DMS 273 (cell line): ENCODE measurements at regions not wholly inside any gene's neighbourhood (a gene's known extent, or its start where the extent isn't known, plus 50 kb on each side); places are given as distances from the start of the nearest gene placed in this dataset.

Experiments used
- DNase-seq: peaks from one replicate; lab custom pipeline; 2025; ENCODE audit not compliant: unreplicated experiment; lab: John Stamatoyannopoulos, UW

- DNase-seq, result no peak
Measured at GRCh38 chr6:9428421-9429172, 986.3 kb downstream of the TFAP2A start.

DNA sequence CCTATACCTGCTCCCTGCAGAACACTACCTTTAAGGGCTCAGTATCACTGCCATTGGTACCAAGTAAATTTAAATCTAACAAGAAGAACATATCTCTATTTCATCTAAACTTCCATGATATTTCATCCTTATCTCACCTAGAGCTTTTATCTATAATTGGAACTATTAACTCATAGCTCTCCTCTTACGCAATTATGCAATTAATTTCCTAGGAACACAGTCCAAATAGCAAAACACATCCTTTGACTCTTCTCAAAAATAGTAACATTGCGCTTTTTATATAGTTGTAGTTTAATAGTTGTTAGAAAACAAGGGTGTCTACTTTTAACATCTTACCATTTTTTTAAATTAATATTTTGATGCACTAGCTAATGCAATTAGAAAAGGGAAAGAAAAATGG, 986.8 kb upstream of the SLC35B3 start:
- no peak for DNase-seq

- DNase-seq, result peak; percentile 73
Measured at GRCh38 chr6:9420316-9421015, 985.1 kb upstream of the SLC35B3 start.

DNA sequence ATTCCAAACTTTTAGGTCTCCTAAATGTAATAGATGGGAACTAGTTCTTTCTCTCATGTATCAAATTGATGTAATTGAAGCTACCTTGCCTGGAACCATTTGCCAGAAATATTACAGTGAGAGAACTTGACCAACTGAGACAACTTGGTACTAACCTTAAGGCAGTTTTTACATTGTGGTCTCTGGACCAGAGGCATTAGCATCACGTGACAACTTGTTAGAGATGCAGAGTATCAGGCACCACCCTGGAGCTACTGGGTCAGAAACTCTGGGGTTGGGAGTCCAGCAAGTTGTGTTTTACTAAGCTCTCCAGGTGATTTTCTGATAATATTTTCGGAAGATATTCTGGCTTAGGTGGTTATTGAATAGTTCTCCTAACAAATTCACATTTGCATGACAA, 982.1 kb upstream of the SLC35B3 start:
- DNase-seq, result no peak

DNA sequence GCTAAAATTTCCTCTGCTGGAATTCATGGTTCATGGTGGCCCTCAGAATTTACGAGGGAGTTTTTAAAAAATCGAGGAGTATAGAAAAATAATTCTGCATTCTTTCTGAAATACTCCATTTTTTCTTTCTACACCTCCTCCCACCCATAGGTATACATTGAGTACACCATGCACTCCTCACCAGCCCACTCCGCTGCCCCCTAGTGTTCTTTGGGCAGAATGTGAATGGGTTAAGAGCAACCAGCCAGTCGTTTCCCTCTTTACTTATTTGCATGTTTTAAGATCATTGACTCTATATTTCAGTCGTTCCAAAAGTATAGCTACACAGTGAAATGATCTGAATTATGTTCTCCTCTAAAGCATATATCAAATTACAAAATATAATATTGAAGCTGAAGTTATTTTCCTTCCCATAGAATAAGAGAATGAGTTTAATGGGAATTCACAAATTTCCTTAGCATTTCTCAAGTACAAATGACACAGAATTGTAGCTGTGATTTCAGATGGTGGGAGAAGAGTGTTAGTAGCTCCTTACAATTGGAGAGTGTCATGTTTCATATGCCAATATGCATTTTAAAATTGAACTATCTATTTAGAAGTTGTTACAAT, 977.7 kb upstream of the SLC35B3 start:
- peak; percentile 75 for DNase-seq

DNA sequence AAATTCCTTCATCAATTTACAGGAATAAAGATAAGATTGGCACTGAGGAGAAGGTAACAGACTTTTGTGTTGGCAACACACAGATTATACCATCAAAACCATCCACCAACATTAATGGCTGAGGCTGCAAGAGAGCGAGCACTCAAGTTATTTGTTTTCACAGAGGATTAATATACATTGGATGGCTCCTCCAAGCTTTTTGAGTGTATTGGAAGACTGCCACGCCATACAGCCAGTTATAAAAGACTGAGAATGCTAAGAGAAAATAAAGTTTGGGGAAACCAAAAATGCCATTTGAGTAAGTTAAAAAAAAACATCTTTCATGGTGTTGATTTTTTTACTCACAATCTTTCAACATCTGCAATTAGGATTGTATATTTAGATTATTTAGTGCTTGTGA, 973.8 kb upstream of the SLC35B3 start:
- no peak for DNase-seq

- DNase-seq, result peak; percentile 16
Measured at GRCh38 chr6:9408402-9409117, 973.2 kb upstream of the SLC35B3 start.

DNA sequence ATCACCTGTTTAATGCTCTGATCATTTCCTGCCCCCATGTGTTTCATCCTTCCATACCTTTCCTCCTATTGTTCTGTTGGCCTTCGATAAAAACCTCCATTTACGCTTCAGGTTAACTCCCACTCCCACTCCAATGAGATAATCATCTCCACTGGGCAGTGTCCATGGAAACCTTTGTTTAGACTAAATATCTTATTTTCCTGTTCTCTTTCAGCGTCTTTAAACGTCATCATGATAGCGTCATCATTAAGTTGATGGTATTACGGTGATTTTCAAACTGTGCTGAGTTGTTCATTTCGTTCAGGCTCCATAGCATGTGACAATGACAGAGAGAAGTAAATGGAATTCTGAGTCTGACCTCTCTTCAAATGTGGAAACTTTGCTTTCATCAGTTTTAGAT, 970.5 kb upstream of the SLC35B3 start:
- no peak for DNase-seq

DNA sequence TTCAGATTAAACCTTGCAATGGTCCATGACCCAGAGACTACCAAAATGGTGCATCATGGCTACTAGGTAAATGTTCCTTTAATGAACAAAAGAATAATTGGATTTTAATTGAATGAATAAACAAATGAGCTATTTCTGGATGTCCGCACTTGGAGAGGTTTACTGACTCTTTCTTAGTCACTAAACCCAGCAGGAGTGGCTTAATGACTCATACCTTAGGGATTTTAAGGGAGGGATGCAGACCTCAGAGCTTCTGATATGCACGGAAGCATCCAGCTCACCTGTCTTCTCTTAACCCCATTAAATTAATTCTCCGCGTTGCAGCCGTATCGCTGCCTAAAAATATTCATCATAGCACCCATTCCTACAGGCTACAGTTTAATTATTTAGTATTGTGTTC, 970.0 kb upstream of the SLC35B3 start:
- DNase-seq, result no peak

DNA sequence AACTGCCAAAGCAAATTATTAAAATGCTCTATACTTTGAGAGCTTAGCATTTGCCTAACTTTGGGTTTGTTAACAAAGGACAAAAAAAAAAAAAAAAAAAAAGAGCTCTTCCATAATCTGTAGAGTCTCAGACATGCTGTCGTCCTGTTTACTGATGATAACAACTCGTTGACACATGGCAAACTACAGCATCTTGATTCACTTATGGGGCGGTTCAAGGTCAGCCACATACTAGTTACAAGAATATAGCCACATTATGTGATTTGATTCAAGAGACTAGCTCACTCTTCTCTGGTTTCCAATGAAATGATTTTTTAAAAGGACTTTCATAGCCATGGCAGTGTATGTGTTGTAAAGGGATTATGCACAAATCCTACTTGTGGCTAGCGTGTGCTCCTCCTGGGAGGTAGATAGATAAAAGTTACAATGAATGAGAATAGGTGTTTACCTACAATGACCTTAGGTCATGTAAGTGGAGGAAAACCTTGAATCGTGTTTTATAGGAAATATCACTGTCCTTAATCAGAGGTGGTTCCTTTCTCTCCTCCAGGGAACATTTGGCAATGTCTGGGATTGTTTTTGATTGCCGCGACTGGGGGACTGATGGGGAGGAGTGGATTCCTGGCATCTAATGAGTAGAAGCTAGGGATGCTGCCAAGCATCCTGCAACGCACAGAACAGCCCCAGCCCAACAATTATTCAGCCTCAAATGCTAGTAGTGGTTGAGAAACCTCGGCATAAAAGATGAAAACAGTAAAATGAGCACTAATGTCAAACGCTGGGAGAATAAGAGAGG, 969.2 kb upstream of the SLC35B3 start:
- DNase-seq, result no peak

- no peak for DNase-seq
Measured at GRCh38 chr6:9403736-9404135, 968.4 kb upstream of the SLC35B3 start.

DNA sequence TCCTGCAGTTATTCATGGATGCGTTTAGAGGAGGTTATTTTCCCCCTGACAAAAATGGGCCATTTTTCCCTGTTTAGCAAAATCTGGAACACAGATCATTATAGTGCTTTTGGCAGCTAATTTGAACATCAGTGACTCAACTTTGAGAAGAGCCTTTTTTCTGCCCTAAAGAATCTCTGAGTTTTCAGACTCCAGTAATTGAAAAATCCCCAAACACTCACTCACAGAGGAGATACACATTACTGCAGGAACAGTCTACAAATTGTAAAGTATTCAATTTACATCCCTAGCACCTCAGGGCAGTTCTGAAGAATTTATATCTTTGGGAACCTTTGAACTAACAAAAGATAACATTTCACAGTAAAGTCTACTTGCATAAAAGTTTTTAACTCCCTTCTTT, 966.6 kb upstream of the SLC35B3 start:
- no peak for DNase-seq

- no peak for DNase-seq
Measured at GRCh38 chr6:9399916-9400315, 964.6 kb upstream of the SLC35B3 start.

DNA sequence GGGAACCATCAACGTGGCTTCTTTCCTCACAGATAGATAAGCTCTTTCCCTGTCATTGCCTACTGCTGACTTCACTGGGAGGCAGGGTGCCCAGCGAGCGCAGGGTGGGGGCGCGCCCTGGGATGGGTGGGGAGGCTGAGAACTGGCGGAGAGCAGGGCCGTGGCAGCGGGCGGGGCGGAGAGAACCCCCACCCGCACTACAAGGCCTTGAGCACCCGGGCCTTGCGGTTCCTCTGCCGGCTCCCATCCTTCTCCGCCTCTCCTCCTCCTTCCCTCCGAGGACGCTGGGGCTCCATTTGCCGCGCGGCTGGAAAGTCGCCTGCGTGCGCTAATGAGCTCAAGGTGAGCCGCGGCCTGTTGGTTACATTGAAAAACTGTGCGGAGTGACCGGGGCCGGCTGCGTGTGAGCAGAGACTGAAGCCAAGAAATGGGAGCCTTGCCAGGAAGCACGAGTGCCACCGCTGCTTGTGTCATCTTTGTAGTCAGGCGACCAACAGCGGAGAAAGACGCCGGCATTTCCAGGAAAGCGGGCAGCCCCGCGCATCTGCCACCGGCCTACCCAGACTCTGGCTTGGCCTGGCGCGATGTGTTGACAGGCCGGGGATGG, 963.5 kb upstream of the SLC35B3 start:
- DNase-seq, result peak; percentile 51

DNA sequence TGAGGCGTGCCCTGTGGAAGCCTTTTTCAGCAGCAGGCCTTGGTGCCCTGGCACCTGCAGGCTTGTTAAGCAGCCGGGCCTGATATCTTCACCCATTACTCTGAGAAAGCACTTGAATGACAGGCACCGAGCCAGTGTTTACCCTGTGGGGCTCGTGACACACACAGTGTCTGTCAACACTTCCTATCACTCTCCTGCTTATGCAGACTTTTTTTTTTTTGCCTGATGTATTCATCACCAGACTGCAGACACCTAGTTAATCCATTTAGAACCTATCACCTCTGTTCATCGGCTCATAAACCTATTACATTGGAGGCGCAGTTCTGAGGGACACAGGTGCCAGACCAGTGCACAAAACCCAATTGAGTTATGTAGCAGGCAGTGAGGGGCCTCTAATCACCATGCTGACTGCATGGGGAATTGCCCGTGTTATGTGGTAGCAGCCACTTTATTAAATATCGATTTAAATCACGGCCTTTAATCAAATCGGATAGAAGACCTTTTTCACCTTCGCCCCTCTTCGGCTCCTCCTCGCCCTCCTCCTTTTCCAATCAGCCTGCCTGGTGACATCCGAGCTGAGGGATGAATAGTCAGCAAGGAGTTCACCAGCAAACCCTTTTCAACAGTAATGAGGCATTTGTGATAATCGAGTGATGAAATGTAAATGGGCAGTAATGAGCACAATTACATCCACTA, 962.9 kb upstream of the SLC35B3 start:
- peak; percentile 29 for DNase-seq

- no peak for DNase-seq
Measured at GRCh38 chr6:9388596-9388995, 953.3 kb upstream of the SLC35B3 start.

GRCh38 chr6:9380568-9380967, 945.2 kb upstream of the SLC35B3 start:
- DNase-seq, result no peak

DNA sequence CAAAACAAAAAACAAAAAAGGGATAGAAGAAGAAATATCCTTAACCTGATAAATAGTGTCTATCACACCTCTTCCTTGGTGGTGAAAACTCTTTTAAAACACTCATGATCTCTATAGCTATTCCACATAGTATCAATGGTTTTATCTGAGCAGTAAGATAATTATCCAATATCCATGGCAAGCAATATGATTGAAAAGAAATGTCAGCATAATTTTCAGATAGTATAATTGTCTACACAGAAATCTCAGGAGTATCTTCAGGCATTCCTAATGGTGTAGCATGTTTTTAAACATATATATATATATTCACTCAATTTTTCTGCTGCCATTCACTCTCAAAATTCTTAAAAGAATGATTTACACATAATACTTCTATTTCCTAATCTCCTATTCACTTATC, 938.0 kb upstream of the SLC35B3 start:
- no peak for DNase-seq

GRCh38 chr6:9370480-9370879, 935.1 kb upstream of the SLC35B3 start:
- peak; percentile 31 for DNase-seq

DNA sequence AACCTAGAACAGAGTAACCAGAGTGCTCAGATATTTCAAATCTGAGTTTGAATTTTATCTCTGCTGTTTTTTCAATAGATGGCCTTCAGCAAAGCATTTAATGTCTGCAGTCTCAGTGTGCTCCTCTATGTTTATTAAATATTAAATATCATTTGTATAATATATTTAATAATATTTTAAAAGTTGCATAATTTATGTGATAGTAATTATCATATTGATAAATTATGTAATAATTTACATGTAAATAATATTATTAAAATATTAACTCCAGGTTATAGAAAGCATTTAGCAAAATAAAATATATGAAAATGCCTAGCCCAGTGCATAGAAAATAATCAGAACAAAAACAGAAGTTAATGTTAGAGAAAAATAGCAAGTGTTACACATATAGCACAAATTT, 930.0 kb upstream of the SLC35B3 start:
- DNase-seq, result no peak
